CD4-positive, alpha-beta T cell (primary cell): ENCODE measurements at regions not wholly inside any gene's neighbourhood (a gene's known extent, or its start where the extent isn't known, plus 50 kb on each side); places are given as distances from the start of the nearest gene placed in this dataset.

ENCODE experiments used
- ATAC-seq: fragments of 200-7000 bp; cut with Tn5 transposase; one replicate; pipeline ENCODE4 v1.10.0; 2022; ENCODE audit warnings: mild to moderate bottlenecking; ENCODE audit not compliant: poor library complexity
- CTCF ChIA-PET: fragments of 350-600 bp; sonication (Branson Sonifier 250); formaldehyde crosslinking; loops from one replicate; lab custom pipeline; 2021; ENCODE audit warnings: antibody characterized with exemption, inconsistent platforms; lab: Charles Lee
- POLR2A ChIA-PET: fragments of 350-600 bp; sonication (Branson Sonifier 250); formaldehyde crosslinking; loops from one replicate; lab custom pipeline; 2021; ENCODE audit warnings: antibody characterized with exemption, inconsistent platforms; lab: Charles Lee
- DNase-seq, 14 experiments: peaks; one replicate each; pipeline ENCODE4 v3.0.0-alpha.2; 2013 to 2020; ENCODE audit warnings: mixed read lengths in 2 of 14
- H3K27ac ChIP-seq, 2 donors: one replicate each; pipeline versions ENCODE4 v1.5.1 to v1.7.0; 2013; ENCODE audit warnings: low read length in 2 of 2, low read depth in 1 of 2, mild to moderate bottlenecking in 1 of 2
- H3K27me3 ChIP-seq, 2 experiments: 1 replicate in 1 of 2; 2 replicates in 1 of 2; pipeline versions ENCODE4 v1.6.1 to v1.7.0; 2013; ENCODE audit warnings: low read length in 2 of 2, control low read depth in 1 of 2, mild to moderate bottlenecking in 1 of 2, moderate library complexity in 1 of 2; ENCODE audit not compliant: insufficient read depth in 2 of 2, control insufficient read depth in 1 of 2
- H3K36me3 ChIP-seq: one replicate; pipeline ENCODE4 v1.6.1; 2013; ENCODE audit warnings: low read length, control low read depth; ENCODE audit not compliant: insufficient read depth
- H3K4me1 ChIP-seq: one replicate; pipeline ENCODE4 v1.6.1; 2013; ENCODE audit warnings: low read length, control low read depth; ENCODE audit not compliant: insufficient read depth
- H3K4me3 ChIP-seq: one replicate; pipeline ENCODE4 v1.5.1; 2013; ENCODE audit warnings: mild to moderate bottlenecking, low read length, moderate library complexity
- H3K9me3 ChIP-seq, 2 experiments: 1 replicate in 1 of 2; 2 replicates in 1 of 2; pipeline versions ENCODE4 v1.6.1 to v1.7.0; 2013; ENCODE audit warnings: low read length in 2 of 2, mild to moderate bottlenecking in 2 of 2, control low read depth in 1 of 2, moderate library complexity in 1 of 2; ENCODE audit not compliant: control insufficient read depth in 1 of 2, insufficient read depth in 1 of 2
- H3K27ac Mint-ChIP-seq: one replicate; pipeline ENCODE4 v1.8.0; 2020; ENCODE audit warnings: mixed read lengths
- H3K27me3 Mint-ChIP-seq: one replicate; pipeline ENCODE4 v1.8.0; 2021; ENCODE audit warnings: mixed read lengths
- H3K36me3 Mint-ChIP-seq: one replicate; pipeline ENCODE4 v1.8.0; 2021; ENCODE audit warnings: low read depth, mixed read lengths
- H3K4me1 Mint-ChIP-seq: one replicate; pipeline ENCODE4 v1.8.0; 2021; ENCODE audit warnings: low read depth, mixed read lengths
- H3K4me3 Mint-ChIP-seq: one replicate; pipeline ENCODE4 v1.8.0; 2020; ENCODE audit warnings: mild to moderate bottlenecking, mixed read lengths
- H3K9me3 Mint-ChIP-seq: one replicate; pipeline ENCODE4 v1.8.0; 2020; ENCODE audit warnings: mixed read lengths
- intact Hi-C, 2 experiments: fragments of 100-400 bp; cut with DNase I in 1 of 2; cut with micrococcal nuclease in 1 of 2; formaldehyde crosslinking; loops; one replicate each; pipeline versions ENCODE4 v1.15.1 to v1.9.0; 2023 to 2025; cut with DNase I, micrococcal nuclease
- TF ChIP-seq, protein P1 (sequence below): fragments of 200-600 bp; IDR thresholded peaks from one replicate; pipeline ENCODE4 v1.8.0; 2022; ENCODE audit warnings: antibody characterized with exemption, mild to moderate bottlenecking

DNA sequence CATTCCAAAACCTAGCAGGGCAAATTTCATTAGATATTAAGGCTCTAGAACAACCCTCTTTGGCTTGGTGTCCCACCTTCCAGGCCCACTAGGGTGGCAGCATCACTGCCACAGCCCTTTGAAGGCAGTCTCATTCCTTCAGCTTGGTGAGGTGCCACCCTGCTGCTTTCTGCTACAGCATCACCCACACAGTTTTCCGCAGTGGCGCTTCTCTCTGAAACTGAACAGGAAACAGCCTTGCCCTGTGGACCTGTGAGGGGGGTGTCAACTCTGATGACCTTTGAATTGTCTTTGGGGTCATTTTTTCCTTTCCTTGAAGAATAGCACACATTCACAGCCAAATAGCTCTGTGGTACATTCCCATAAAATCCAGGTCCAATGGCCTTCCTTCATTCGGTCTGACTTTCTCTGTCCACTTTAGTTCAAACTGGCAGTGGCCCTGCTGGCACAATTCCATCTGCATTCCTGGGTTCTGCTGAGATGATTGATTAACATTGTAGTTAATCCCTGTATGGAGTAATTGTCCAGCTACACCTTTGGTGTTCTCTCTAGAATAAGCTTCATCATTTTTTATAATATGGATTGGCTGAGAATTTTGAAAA, 251.9 kb upstream of the FAT3 start:
- CTCF ChIA-PET: no interaction called here
- intact Hi-C loops: no loop called here
- no peaks in the 10 kb centered on the region for H3K27me3 Mint-ChIP-seq
- peaks cover 2% of the 10 kb centered on the region for H3K9me3 Mint-ChIP-seq
- Histone ChIP-seq H3K4me1 (no peaks in the 10 kb centered on the region), H3K9me3 (peaks cover 0 to 4% of the 10 kb centered on the region in 2 experiments), H3K4me3 (no peak overlapping the region), H3K27me3 (no peaks in the 10 kb centered on the region), H3K36me3 (no peaks in the 10 kb centered on the region), H3K27ac (no peak overlapping the region)
- TF ChIP-seq, protein P1, sequence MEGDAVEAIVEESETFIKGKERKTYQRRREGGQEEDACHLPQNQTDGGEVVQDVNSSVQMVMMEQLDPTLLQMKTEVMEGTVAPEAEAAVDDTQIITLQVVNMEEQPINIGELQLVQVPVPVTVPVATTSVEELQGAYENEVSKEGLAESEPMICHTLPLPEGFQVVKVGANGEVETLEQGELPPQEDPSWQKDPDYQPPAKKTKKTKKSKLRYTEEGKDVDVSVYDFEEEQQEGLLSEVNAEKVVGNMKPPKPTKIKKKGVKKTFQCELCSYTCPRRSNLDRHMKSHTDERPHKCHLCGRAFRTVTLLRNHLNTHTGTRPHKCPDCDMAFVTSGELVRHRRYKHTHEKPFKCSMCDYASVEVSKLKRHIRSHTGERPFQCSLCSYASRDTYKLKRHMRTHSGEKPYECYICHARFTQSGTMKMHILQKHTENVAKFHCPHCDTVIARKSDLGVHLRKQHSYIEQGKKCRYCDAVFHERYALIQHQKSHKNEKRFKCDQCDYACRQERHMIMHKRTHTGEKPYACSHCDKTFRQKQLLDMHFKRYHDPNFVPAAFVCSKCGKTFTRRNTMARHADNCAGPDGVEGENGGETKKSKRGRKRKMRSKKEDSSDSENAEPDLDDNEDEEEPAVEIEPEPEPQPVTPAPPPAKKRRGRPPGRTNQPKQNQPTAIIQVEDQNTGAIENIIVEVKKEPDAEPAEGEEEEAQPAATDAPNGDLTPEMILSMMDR: no peak
- no peaks in the 10 kb centered on the region for H3K36me3 Mint-ChIP-seq
- no peaks in the 10 kb centered on the region for H3K4me1 Mint-ChIP-seq
- H3K4me3 Mint-ChIP-seq: no peak overlapping the region
- POLR2A ChIA-PET: no interaction called here
- DNase-seq: no peak
- H3K27ac Mint-ChIP-seq: no peak overlapping the region
- no peak for ATAC-seq

DNA sequence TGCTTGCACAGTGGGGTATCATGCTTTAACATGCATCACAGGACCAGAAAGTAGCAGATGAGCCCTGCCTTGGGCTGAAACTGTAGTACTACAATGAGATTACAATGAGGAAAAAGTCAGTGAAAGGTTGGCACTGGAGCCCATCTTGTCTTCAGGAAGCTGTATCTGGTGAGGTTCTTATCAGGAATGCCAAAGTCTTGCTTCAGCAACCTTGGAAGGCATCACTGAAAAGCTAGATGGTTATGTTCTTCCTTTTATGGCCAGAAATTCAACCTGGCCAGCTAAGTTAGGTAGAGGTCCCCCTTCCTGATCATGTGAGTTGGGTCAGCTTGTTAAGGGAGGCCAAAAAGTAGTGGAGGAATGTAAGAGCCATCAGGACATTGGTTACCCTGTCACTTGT, 254.0 kb upstream of the FAT3 start:
- POLR2A ChIA-PET: no interaction called here
- ATAC-seq: no peak
- H3K36me3 Mint-ChIP-seq: no peaks in the 10 kb centered on the region
- Histone ChIP-seq H3K4me3 (no peak overlapping the region), H3K27me3 (no peaks in the 10 kb centered on the region), H3K4me1 (no peaks in the 10 kb centered on the region), H3K36me3 (no peaks in the 10 kb centered on the region), H3K9me3 (peaks cover 0 to 4% of the 10 kb centered on the region in 2 experiments), H3K27ac (no peak overlapping the region)
- no peaks in the 10 kb centered on the region for H3K4me1 Mint-ChIP-seq
- intact Hi-C loops: no loop called here
- CTCF ChIA-PET: no interaction called here
- no peak overlapping the region for H3K4me3 Mint-ChIP-seq
- H3K9me3 Mint-ChIP-seq: peaks cover 4% of the 10 kb centered on the region
- DNase-seq: no peak
- TF ChIP-seq, protein P1: no peak
- no peak overlapping the region for H3K27ac Mint-ChIP-seq
- H3K27me3 Mint-ChIP-seq: no peaks in the 10 kb centered on the region

DNA sequence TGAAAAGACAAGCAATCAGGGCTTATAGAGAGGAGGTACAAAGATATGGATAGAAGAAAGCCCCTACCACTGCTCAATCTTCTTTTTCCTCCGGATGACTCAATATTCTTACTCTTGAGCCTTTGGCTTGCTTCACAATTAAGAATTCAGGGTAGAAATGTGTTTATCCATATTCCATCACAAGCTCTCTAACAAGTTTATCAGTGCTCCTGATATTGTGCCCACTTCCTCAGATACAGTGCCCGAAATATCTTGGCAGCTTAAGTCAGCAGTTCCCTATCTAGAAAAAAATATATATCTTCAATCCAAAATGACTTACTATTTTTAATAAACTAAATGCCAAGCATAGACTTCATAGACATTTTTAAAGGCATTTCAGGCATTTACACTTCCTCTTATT, 255.1 kb upstream of the FAT3 start:
- POLR2A ChIA-PET: no interaction called here
- Mint-ChIP-seq H3K27me3 (no peaks in the 10 kb centered on the region), H3K9me3 (peaks cover 2% of the 10 kb centered on the region), H3K4me3 (no peak overlapping the region), H3K4me1 (no peaks in the 10 kb centered on the region), H3K36me3 (no peaks in the 10 kb centered on the region), H3K27ac (no peak overlapping the region)
- H3K4me1 ChIP-seq: no peaks in the 10 kb centered on the region
- intact Hi-C loops: no loop called here
- DNase-seq (no peak), ATAC-seq (no peak)
- H3K27me3 ChIP-seq: no peaks in the 10 kb centered on the region
- H3K9me3 ChIP-seq: peaks cover 0 to 4% of the 10 kb centered on the region in 2 experiments
- H3K36me3 ChIP-seq: no peaks in the 10 kb centered on the region
- CTCF ChIA-PET: no interaction called here
- H3K27ac ChIP-seq: no peak overlapping the region
- no peak overlapping the region for H3K4me3 ChIP-seq
- TF ChIP-seq, protein P1: no peak
